ENCODE measurements at regions not wholly inside any gene's neighbourhood (a gene's known extent, or its start where the extent isn't known, plus 50 kb on each side); places are given as distances from the start of the nearest gene placed in this dataset.

DNA sequence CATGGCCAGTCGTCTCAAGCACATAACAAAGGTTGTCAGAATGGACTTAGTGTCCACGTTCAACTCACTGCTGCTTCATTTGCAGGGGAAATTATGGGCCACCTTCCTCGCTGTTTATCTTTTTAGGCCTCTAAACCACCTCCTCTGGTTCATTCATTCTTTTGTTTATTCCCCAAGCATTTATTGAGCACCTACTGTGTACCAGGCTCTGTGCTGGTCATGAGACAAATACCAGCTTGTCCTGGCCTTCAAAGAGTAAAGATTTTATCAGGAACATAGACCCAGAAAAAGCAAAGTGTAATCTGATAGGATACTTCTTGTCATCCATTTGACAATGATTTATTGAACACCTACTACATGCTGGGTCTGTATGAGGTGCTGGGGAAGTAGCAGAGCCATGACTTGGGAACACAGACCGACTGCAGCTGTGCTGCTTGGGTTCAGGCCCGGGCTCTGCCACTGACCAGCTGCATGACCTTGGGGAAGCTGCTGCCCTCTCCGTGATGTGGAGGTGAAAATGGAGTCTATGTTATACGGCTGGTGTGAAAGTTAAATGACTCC, 63.4 kb upstream of the SLC6A6 start:
- DNase-seq = no peak

DNA sequence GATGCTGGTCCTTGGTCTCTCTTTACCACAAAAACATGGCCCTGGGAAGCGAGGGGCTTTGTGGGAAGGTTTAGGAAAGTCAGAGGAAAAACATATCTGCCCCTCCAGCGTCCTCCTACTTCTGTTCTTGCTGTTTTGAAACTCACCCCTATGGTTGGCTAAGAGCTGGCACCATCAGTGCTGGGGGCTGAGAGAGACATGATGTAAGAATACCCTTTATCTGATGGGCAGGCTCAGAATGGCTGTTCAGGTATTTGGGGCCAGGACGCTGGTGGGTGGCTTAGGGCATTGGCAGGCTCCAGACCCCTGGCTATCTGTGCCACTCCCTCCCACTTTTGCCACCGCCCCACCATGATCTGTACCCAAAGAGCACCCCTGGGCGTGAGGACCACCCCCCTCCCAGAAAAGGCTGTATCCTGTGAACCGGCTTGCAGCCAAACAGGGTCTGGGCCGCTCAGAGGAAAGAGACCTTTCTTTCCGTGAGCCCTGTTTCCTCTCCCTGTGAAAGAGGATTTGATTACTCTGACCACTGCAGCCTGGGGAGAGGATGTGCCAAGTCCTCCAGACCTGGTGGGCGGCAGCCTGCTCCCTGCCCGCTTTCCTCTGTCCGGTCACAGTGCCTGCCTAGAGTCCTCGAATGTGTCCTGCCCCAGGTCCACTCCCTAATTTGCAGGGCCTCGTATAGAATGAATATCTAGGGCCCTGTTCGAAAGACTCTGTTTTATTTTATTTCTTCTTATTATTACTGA, 61.3 kb upstream of the SLC6A6 start:
- DNase-seq = no peak

DNA sequence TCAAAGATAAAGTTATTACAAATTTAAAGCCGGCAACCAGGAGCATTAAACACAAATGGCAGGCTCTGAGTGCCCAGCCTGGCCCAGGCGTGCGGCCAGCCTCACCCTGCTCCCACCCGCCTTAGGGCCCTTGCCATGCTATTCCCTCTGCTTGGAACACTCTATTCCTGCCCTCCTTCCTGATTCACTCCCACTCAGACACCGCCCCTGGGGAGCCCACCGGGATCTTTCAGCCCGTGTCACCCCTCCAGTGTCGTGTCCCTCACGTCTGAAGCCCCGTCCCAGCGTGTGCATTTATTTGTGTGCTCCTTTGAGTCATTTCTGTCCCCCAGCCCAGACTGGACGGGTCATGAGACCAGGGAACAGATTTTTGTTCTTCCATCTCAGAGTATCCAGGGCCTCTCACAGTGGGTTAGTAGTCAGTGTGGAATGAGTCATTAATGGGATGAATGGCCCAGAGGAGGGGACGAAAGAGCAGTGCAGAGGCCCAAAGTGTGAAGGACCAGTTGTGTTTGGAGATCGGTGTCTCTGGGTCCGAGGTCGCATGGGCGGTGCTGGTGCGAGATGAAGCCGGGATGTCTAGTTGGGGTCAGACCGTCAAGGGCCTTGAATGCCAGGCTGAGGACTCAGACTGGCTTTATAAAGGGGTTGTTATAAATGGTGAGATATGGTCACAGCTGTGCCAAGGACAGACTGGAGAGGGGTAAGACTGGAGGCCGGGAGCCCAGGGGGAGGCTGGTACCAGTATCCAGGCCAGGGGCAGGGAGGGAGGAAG, 58.9 kb upstream of the SLC6A6 start:
- no peak for DNase-seq

DNA sequence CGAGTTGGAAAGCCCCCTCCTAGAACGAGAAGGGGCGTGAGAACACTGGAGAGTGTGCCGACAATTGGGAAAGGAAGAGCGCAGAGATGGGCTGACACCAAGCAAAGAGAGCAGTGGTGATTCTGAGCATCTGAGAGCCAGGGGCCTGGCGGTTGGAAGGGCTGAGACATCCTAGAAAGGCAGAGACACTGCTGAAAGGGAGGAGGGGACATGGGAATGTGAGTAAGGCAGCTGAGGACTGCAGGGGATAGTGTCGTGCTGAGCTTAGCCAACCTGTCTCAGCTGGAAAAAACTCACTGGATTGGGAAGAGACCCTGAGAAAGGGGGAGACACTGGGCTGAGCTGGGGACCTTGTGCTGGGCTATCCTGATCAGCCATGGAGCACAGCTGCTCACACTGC, 58.1 kb upstream of the SLC6A6 start:
- DNase-seq = no peak

DNA sequence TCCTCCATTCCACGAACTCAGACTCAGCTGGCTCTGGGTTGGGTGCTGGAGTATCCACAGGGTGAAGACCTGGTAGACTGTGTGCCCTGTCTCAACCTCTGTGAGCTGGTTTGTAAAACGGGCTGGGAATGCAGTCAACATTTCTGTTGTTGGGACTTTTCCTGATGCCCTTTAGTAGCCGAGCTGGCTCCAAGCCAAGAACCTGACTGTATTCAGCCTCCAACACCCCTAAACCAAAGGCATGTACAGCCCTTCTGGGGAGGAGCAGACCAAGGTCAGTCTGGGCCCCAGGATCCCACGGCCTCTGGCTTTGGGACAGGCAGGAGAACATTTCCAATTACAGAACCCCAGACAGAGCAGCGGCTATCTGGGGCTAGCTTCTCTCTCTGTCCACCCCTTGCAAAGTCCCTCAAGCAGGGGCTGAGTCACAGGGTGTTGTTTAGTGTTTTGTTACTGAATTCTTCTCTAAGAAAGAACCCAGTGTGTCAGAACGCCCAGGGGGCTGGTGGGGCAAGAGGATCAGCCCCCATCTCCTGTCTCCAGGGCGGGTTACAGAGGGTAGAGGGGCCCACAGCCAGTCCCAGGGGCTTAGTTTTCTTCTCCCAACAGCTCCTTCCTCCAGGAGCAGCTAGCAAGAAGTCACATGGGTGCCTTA, 56.8 kb upstream of the SLC6A6 start:
- no peak for DNase-seq

DNA sequence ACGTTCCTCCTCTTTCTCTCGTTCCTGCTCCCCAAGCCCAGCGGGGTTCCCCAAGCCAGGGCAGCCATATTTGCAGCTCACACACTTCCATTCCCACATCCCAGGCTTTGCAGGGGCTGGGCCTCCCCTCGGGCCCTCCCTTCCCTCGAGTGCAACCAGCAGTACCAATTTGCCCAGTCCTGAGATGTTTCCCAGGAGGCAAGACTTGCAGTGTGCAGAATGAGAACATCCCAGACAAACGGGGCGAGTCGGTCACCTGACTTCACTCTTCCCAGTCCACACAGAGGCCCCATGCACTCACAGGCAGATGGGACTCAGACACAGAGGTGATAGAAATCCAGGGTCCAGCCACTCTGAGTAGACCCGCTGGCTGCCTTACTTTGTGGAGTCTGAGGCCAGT, 56.2 kb upstream of the SLC6A6 start:
- DNase-seq = no peak

DNA sequence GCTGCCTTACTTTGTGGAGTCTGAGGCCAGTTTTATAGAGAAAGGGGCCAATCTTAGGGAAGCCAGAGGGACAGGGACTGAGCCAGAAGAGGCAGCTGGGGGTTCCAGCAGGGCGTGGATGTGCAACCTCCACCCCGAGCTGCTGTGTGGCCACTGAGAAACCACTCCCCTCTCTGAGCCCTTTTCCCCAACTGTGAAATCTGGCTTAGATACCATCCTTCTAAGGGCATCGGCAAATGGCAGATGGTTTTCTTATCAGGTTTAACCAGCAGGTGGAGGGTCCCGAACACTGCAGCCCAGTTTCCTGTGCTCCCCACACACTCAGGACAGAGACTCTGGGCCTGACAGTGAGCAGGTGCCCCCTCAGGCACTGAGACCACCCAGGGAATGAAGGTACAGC, 55.8 kb upstream of the SLC6A6 start:
- DNase-seq = no peak

DNA sequence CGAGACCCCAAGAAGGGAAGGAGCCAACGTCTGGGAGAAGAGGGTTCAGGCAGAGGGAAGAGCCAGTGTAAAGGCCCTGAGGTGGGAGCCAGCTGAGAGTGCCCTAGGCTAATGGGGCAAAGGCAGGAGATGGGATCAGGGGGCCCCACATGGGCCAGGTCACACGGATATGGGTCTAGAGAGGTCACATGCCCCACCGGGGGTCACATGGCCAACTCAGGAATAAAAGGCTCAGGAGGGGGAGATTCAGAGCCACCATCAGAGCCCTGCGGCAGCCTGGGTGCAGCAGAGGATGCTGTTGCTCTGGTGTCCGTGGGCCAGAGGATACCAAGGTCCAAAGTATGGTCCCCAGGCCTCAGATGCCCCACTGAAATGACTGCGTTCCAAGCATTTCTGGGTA, 55.3 kb upstream of the SLC6A6 start:
- DNase-seq = no peak

DNA sequence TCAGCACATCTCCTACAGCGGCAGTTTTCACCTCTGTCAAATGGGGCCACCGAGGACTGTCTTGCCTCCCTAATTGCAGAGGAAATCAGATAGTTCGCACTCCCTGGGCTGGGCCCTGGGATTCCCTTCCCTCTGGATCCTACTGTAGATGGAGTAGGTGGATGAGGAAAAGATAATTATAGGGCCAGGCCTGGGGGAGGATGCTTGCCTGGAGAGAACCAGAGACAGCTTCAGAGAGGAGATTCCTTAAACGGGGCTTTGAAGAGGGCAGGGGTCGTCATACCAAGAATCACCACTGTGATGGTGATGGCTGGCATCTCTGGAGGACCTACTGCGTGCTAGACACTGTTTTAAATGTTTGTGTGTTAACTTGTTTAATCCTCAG, 50.8 kb upstream of the SLC6A6 start:
- no peak for DNase-seq

DNA sequence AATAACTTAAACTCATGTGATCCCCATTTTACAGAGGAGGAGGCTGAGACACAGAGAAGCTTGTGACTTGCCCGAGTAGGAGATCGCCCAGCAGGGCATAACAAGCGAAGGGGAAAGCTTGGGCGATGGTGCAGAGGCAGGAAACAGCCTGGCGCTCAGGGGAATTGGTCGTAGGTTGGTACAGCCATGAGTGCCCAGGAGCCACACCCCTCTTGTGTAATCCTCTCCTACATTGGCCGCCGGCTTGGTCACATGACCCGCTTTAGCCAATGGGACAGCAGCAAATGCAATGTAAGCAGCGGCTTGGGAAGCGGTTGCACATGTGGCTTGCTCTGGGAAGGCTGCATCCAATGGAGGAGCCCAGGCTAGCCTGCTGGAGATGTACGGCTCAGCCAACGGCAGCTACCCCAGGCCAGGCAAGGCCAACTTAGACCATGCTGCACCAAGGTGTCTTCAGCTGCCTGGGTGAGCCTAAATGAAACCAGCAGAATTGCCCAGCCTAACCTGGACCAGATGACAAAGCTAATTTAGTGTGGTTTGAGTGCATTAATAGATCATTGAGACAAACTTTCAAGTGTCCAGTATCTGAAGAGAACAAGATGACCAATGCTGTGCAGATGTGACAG, 50.3 kb upstream of the SLC6A6 start:
- DNase-seq = no peak
